Daoy (cell line): ENCODE measurements at regions not wholly inside any gene's neighbourhood (a gene's known extent, or its start where the extent isn't known, plus 50 kb on each side); places are given as distances from the start of the nearest gene placed in this dataset.

Experiments used
- DNase-seq: peaks from one replicate; pipeline ENCODE4 v3.0.0-alpha.2; 2015; ENCODE audit warnings: low read depth

DNA sequence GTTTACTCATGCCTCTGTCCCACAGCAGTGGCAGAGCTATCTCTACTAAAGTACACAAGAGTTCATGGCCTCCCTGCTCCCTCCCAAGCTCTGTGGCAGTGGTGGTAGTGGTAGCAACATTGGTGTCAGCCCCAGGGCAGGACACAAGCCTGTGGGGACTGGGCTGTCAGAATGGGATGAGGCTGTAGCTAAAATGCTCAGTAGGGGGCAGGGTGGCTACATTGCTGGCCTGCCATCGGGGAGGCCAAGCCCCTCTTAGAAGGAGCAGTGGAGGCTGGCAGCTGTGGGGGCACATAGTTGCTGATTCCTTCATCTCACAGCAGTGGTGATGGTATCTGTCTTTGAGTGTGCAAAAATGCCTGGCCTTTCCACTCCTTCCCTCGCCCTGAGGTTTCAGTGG is 461.7 kb downstream of the PCDH18 start:
- no peak for DNase-seq

- no peak for DNase-seq
Measured at GRCh38 chr4:137069473-137069872, 462.8 kb downstream of the PCDH18 start.

DNA sequence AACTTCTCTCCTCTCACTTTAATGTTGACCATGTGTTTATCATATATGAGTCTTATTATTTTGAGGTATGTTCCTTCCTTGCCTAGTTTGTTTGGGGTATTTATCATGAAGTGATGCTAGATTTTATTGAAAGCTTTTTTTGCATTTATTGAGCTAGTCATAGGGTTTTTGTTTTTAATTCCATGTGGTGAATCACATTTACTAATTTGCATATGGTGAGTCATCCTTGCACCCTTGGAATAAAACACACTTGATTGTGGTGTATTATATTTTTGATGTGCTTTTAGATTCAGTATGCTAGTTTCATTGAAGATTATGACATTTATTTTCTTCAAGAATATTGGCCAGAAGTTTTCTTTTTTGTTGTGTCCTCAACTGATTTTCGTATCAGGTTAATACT is 464.6 kb downstream of the PCDH18 start:
- DNase-seq, result no peak

GRCh38 chr4:137065311-137065710 is 467.0 kb downstream of the PCDH18 start:
- DNase-seq, result no peak

DNA sequence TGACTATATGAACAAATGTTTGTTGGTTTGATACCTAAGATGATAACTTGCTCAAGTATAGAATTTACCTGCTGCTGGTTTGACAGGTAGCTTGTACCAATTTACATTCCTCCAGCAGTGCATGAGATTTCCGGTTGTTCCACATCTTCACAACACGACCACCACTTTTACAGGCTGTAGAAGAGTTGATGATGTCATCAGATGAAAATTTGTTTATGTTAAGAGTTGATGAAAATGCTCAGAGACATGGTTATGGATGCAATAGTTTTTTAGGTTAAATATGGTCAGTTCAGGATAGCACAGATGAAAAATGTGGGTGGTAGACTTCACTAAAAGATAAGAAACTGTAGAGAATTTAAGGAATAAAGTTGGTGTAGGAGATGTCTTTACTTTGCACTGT is 468.3 kb downstream of the PCDH18 start:
- no peak for DNase-seq

- no peak for DNase-seq
Measured at GRCh38 chr4:137043184-137043583, 489.1 kb downstream of the PCDH18 start.

DNA sequence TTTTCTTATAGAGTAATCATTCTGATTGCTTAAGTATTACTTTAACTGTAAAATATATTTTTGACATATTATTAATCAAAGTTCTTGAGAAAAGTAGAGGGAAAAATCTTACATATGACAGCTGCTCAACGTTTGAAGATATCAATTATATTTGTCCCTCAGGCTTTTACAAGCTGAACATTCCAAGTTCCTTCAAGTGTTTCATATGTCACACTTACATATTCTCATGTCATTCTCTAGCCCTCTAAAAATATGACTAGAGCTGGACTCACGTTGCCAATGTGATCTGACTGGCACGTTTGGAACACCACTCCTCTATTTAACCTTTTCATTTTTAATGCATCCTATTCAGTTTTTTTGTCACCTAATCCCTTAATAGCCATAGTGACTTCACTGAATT is 492.9 kb downstream of the PCDH18 start:
- DNase-seq, result no peak

GRCh38 chr4:137032222-137032621 is 500.1 kb downstream of the PCDH18 start:
- DNase-seq, result no peak

- DNase-seq, result no peak
Measured at GRCh38 chr4:137029026-137029425, 503.3 kb downstream of the PCDH18 start.

DNA sequence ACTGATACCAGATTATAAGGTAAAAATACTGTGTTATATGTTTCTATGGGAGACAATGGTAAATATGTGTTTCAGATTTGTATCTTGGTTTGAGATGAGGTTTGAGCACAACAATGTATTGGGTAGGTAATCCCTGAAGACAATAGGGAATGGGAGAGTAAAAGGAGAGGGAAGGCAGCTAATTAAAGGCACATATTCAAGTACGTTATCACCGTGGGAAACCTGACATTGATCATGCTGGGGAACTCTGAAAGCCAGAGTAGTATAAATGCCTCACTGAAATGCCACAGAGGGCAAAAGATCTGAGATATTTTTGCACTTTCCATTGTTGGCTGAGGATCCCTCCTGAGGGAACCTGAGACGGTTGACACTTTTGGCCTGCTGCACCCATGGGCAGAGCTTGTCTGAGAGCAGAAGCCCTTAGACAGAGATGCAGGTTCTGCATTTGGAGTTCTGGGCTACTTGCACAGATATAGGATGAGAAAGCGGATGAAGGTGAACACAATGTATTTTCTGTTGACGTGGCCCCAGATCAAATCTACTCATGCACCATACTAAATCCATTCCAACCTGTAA is 506.7 kb downstream of the PCDH18 start:
- DNase-seq, result no peak

DNA sequence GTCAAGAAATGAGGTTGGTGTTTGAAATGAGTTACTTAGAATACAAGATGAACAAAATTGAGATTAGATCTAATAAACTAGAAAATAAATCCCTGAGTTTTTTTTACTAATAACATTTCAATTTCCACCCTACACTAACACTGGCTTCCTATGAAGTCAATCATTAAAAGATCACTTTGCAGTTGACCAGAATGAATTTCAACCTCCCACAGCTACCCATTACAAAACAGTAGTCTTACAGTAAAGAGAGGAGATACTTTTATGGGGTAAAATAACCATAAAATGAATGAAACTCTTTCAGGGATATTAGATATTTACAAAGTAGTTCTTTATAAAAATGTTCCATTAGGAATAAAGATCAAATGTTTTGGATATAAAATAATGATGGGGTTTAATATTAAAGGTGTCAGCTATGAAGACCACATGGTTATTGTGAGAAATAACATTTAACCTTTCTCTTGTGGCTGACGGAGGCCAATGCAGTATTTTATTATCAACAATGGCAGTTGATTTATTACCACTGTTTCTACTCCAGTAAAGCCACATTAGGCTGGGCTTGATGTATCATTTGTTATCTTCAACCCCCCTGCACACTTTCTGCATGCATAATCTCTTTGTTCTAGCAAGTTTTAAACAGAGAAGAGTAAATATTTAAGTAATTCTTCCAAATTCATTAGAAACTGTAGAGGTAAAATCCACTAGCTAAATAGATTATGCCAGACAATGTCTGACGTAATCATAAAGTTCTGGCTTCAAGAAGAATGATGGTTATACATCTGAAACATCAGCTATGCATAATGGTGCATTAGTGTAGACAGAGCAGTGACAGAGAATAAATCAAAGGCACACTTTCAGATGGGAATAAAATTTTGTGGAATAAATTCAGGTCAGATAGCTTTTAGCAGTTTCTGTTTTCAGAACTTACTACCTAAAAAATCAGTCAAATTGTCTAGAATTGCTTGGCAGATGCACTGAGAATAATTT is 516.6 kb downstream of the PCDH18 start:
- no peak for DNase-seq

GRCh38 chr4:137000432-137000831 is 531.9 kb downstream of the PCDH18 start:
- DNase-seq, result no peak

DNA sequence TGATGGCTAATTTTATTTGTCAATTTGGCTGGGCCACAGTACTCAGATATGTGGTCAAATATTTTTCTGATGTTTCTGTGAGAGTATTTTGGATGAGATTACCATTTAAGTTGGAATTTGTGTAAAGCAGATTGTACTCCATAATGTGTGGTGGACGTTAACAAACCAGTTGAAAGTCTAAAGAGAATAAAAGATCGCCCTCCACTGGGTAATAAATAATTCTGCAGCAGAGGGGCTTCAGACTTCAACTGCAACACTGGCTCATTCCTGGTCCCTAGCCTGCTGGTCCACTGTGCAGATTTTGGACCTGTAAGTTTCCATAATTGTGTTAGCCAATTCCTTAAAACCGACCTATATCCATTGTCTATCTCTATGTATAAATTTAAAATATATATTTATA is 540.3 kb downstream of the PCDH18 start:
- DNase-seq, result no peak

DNA sequence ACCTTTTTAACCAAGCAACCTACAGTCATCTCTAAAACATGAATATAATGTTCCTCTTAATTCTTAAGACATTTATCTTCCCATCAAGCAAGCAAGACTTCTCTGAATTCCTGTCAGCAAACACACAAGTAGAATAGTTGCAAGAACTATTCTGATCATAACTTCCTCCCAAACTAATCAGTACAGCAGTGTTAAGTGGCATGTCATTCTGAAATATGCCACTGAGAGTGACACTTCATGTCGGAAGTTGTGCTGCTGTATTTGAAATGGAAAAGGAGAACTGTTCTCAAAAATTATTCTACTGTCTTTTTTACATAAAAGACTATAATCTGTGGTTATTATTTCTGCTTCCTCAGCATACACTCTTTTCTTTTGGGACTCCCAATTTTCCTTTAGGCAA is 546.6 kb downstream of the PCDH18 start:
- DNase-seq, result no peak

GRCh38 chr4:136967069-136967468 is 565.2 kb downstream of the PCDH18 start:
- no peak for DNase-seq

DNA sequence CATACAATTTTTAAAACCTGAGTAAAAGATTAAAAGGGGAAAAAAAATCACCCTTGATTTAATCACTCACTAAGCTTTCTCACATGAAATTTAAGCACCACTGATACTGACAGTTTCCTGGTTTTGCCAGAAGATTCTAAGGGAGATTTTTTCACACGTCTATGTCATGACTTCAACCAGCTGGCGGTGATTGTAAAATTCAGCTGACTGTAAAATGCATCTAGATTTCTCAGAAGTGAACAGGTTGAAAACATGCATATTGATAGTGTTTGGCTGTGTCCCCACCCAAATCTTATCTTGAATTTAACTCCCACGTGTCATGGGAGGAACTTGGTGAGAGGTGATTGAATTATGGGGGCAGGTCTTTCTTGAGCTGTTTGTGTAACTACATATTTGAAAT is 566.8 kb downstream of the PCDH18 start:
- DNase-seq, result no peak

DNA sequence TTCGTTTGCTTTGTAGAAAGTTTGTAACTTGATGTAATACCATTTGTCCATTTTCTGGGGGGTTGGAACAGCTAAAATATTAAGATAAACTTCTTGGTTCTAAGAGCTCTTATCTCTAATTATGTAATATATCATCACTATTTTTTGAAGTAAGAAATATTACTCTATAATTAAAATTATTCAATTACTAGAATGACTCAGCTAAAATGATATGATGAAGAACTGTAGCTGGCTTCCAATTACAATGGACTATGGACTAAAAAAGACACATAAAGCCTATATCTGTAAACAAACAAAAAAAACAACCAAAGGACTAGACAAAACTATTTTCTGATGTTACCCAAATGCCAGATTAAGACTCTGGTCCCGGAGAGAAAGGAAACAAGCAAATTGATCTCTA is 569.4 kb downstream of the PCDH18 start:
- no peak for DNase-seq

GRCh38 chr4:136946307-136946907 is 585.9 kb downstream of the PCDH18 start:
- no peak for DNase-seq

DNA sequence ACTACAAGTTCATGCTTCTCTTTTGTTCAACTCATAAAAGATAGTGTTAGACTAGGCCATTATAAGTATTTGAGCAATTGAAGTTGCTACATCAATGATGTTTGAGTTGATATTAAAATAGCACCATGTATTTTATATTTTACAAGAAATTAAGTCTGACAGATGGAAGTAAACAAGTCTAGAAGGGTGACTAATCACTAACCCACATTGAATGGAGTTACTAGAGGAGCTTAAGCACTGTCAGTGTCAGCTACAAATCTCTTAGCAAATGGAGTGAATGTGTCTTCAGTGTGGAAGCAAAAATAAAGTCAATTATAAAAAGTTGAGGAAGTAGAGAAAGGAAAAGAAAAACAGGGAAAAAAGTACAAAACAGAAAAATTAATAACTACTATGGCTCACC is 592.5 kb downstream of the PCDH18 start:
- no peak for DNase-seq

DNA sequence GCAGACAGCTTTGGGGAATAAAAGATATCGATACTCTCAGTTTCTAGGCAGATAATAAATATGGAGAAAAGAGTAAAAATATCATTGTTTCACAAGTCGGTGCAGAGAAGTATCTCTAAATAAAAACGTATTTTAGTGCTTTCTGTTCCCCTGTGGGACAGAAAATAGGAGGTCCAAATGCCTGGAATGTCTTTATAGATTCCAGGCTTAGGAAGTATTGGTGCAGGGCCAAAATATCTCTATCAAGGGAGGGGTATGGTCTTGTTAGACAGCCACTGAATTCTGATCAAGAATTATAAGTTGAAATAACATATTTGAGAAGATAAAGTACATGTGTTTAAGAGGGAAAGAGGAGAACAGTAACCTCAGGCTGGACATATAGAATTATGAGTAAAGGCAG is 596.4 kb downstream of the PCDH18 start:
- no peak for DNase-seq

GRCh38 chr4:136935305-136935704 is 597.0 kb downstream of the PCDH18 start:
- no peak for DNase-seq

DNA sequence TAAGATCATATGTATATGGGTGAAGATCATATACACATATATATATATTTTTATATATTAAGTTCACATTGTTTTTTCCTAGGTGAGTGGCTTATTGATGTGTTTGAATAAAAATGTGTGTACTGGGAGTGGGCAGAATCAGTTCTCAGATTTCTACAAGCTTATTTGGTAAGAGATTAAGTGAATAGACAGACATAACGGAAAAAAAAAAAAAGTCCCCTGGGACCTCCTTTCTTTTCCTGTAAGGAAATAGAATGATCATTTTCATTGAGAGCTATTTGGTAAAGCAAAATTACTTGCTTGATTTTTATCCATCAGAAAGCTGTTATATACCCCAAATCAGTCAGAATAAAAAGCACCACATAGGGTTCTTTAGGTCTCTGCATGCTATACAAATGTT is 597.7 kb downstream of the PCDH18 start:
- no peak for DNase-seq

GRCh38 chr4:136931781-136932180 is 600.5 kb downstream of the PCDH18 start:
- no peak for DNase-seq
